H1 (cell line): ENCODE measurements at regions not wholly inside any gene's neighbourhood (a gene's known extent, or its start where the extent isn't known, plus 50 kb on each side); places are given as distances from the start of the nearest gene placed in this dataset.

Source experiments
- ATF2 ChIP-seq: IDR thresholded peaks from 2 replicates; pipeline ENCODE4 v1.6.1; 2012; ENCODE audit warnings: low read length, inconsistent platforms
- CBX8 ChIP-seq: fragments of 300-800, 300-1000 bp; sonication (generic); IDR thresholded peaks from 2 replicates; pipeline ENCODE4 v1.7.1; 2016; ENCODE audit warnings: low read depth, low read length, borderline replicate concordance
- CHD7 ChIP-seq: fragments of 300-600 bp; sonication (generic); IDR thresholded peaks from 2 replicates; pipeline ENCODE4 v1.7.1; 2012; ENCODE audit warnings: low read length, moderate library complexity, mild to moderate bottlenecking, inconsistent platforms; ENCODE audit not compliant: insufficient replicate concordance
- HDAC6 ChIP-seq: IDR thresholded peaks from one replicate; pipeline ENCODE4 v1.7.1; 2012; ENCODE audit warnings: low read depth, mild to moderate bottlenecking, inconsistent platforms, low read length, moderate library complexity
- MAFK ChIP-seq: IDR thresholded peaks from 2 replicates; pipeline ENCODE4 v1.6.1; 2012; ENCODE audit warnings: low read depth, mild to moderate bottlenecking, improper control_type of control experiment, low read length
- POLR2AphosphoS5 ChIP-seq: IDR thresholded peaks from 2 replicates; pipeline ENCODE4 v1.6.1; 2011; ENCODE audit warnings: low read depth, low read length
- SIN3A ChIP-seq, 2 experiments: IDR thresholded peaks in 1 of 2; conservative IDR thresholded peaks in 1 of 2; 2 replicates each; pipeline ENCODE4 v1.6.1; 2011 to 2012; ENCODE audit warnings: low read length in 2 of 2, improper control_type of control experiment in 1 of 2, low read depth in 1 of 2, mild to moderate bottlenecking in 1 of 2
- SP1 ChIP-seq: IDR thresholded peaks from 2 replicates; pipeline ENCODE4 v1.6.1; 2011; ENCODE audit warnings: low read depth, low read length
- TAF1 ChIP-seq: IDR thresholded peaks from 2 replicates; pipeline ENCODE4 v1.6.1; 2011; ENCODE audit warnings: mild to moderate bottlenecking, low read depth, low read length

GRCh38 chr2:236354973-236355595 is 90.9 kb upstream of the ASB18 start (continued):
- TF ChIP-seq CHD7 (no peak), MAFK (no peak), POLR2AphosphoS5 (no peak), HDAC6 (no peak), SIN3A (conservative IDR thresholded peaks at IDR 0.05 in 1 of 2, IDR thresholded peaks at IDR 0.05 in 1 of 2; ENCODE audit: low read depth in 1 of 2, low read length in 2 of 2) (no peak), SP1 (no peak), ATF2 (no peak), TAF1 (no peak), CBX8 (no peak)
